Hepatocyte (in vitro differentiated cells): ENCODE measurements at regions not wholly inside any gene's neighbourhood (a gene's known extent, or its start where the extent isn't known, plus 50 kb on each side); places are given as distances from the start of the nearest gene placed in this dataset.

Experiments
- DNase-seq: peaks from one replicate; pipeline ENCODE4 v3.0.0-alpha.2; 2016; ENCODE audit warnings: low spot score
- H2AFZ ChIP-seq: fragments of 200-600 bp; sonication (generic); 2 replicates; pipeline ENCODE4 v1.6.0; 2016; ENCODE audit warnings: antibody characterized with exemption, mild to moderate bottlenecking
- H3K27ac ChIP-seq: fragments of 200-600 bp; sonication (generic); 2 replicates; pipeline ENCODE4 v1.5.1; 2016; ENCODE audit warnings: mild to moderate bottlenecking
- H3K27me3 ChIP-seq: fragments of 200-600 bp; sonication (generic); 2 replicates; pipeline ENCODE4 v1.6.1; 2016
- H3K36me3 ChIP-seq: fragments of 200-600 bp; sonication (generic); replicated peaks from 2 replicates; pipeline ENCODE4 v1.5.1; 2016; ENCODE audit warnings: low read depth; ENCODE audit not compliant: insufficient read depth
- H3K4me1 ChIP-seq: fragments of 200-600 bp; sonication (generic); 2 replicates; pipeline ENCODE4 v1.5.1; 2016; ENCODE audit warnings: mild to moderate bottlenecking, moderate library complexity; ENCODE audit not compliant: insufficient read depth
- H3K4me2 ChIP-seq: fragments of 200-600 bp; sonication (generic); 2 replicates; pipeline ENCODE4 v1.6.0; 2016
- H3K4me3 ChIP-seq: fragments of 200-600 bp; sonication (generic); 2 replicates; pipeline ENCODE4 v1.5.1; 2016; ENCODE audit warnings: mild to moderate bottlenecking
- H3K79me2 ChIP-seq: fragments of 200-600 bp; sonication (generic); 2 replicates; pipeline ENCODE4 v1.6.0; 2017; ENCODE audit warnings: mild to moderate bottlenecking
- H3K9me2 ChIP-seq: fragments of 200-600 bp; sonication (generic); replicated peaks from 2 replicates; pipeline ENCODE4 v1.6.0; 2017; ENCODE audit warnings: mild to moderate bottlenecking; ENCODE audit not compliant: insufficient read depth
- H3K9me3 ChIP-seq: fragments of 200-600 bp; sonication (generic); 2 replicates; pipeline ENCODE4 v1.5.1; 2016; ENCODE audit warnings: low read depth, mild to moderate bottlenecking
- H4K20me1 ChIP-seq: fragments of 200-600 bp; sonication (generic); 2 replicates; pipeline ENCODE4 v1.6.0; 2016; ENCODE audit warnings: mild to moderate bottlenecking; ENCODE audit not compliant: insufficient read depth, poor library complexity, severe bottlenecking
- CTCF ChIP-seq: fragments of 200-600 bp; sonication (generic); IDR thresholded peaks from 2 replicates; pipeline ENCODE4 v1.5.1; 2016; ENCODE audit warnings: antibody characterized with exemption, mild to moderate bottlenecking; ENCODE audit not compliant: poor library complexity
- EZH2 ChIP-seq: fragments of 200-600 bp; sonication (generic); IDR thresholded peaks from 2 replicates; pipeline ENCODE4 v1.6.1; 2016; ENCODE audit warnings: antibody characterized with exemption, mild to moderate bottlenecking, borderline replicate concordance
- EZH2phosphoT487 ChIP-seq: fragments of 200-600 bp; sonication (generic); IDR thresholded peaks from one replicate; pipeline ENCODE4 v1.6.1; 2018; ENCODE audit warnings: antibody characterized with exemption, mild to moderate bottlenecking, low read depth, moderate library complexity; ENCODE audit not compliant: unreplicated experiment, severe bottlenecking
- WGBS: methylation state at CpG from one replicate; pipeline ENCODE4 v1.1.6; 2016; ENCODE audit warnings: low lambda C conversion rate; ENCODE audit errors: missing lambda C conversion rate; 5-methylcytosine and 5-hydroxymethylcytosine counted together

GRCh38 chrX:99663136-99663535 is 746.9 kb downstream of the PCDH19 start:
- no peaks in the 10 kb centered on the region for H4K20me1 ChIP-seq
- 66% methylated on average over 4 of the region's 4 CpGs for WGBS
- no peak for DNase-seq

GRCh38 chrX:99654188-99654587 is 755.9 kb downstream of the PCDH19 start:
- Histone ChIP-seq H4K20me1 (no peaks in the 10 kb centered on the region), H3K4me3 (no peak overlapping the region), H3K79me2 (no peaks in the 10 kb centered on the region), H3K4me2 (no peak overlapping the region), H3K9me3 (no peaks in the 10 kb centered on the region), H3K4me1 (no peaks in the 10 kb centered on the region), H3K27ac (no peak overlapping the region), H2AFZ (no peak overlapping the region), H3K36me3 (no peaks in the 10 kb centered on the region), H3K9me2 (no peaks in the 10 kb centered on the region), H3K27me3 (no peaks in the 10 kb centered on the region)
- no peak for TF ChIP-seq EZH2
- no peak for TF ChIP-seq EZH2phosphoT487
- TF ChIP-seq CTCF, result no peak
- DNase-seq, result no peak
- 92% methylated on average over 1 of the region's 1 CpG for WGBS

More at GRCh38 chrX:99663136-99663535, 746.9 kb downstream of the PCDH19 start:
- H3K9me2 ChIP-seq, result no peaks in the 10 kb centered on the region
- no peaks in the 10 kb centered on the region for H3K79me2 ChIP-seq
- no peaks in the 10 kb centered on the region for H3K4me1 ChIP-seq
- H3K36me3 ChIP-seq, result no peaks in the 10 kb centered on the region
- no peaks in the 10 kb centered on the region for H3K27me3 ChIP-seq
- no peak overlapping the region for H3K4me3 ChIP-seq
- H3K9me3 ChIP-seq, result no peaks in the 10 kb centered on the region
- H3K27ac ChIP-seq, result no peak overlapping the region
- no peak overlapping the region for H2AFZ ChIP-seq
- TF ChIP-seq EZH2 (no peak), EZH2phosphoT487 (no peak), CTCF (no peak)
- no peak overlapping the region for H3K4me2 ChIP-seq

GRCh38 chrX:99653352-99653751 is 756.7 kb downstream of the PCDH19 start:
- no peaks in the 10 kb centered on the region for H3K4me1 ChIP-seq
- H3K27me3 ChIP-seq, result no peaks in the 10 kb centered on the region
- no peak overlapping the region for H3K4me3 ChIP-seq
- H3K9me3 ChIP-seq, result no peaks in the 10 kb centered on the region
- H3K4me2 ChIP-seq, result no peak overlapping the region
- H2AFZ ChIP-seq, result no peak overlapping the region
- WGBS, result 65% methylated on average over 1 of the region's 1 CpG
- no peaks in the 10 kb centered on the region for H3K79me2 ChIP-seq
- no peak for DNase-seq
- H3K9me2 ChIP-seq, result no peaks in the 10 kb centered on the region
- H3K36me3 ChIP-seq, result no peaks in the 10 kb centered on the region
- no peak overlapping the region for H3K27ac ChIP-seq
- no peaks in the 10 kb centered on the region for H4K20me1 ChIP-seq
- TF ChIP-seq EZH2phosphoT487 (no peak), CTCF (no peak), EZH2 (no peak)

GRCh38 chrX:99613041-99613440 is 797.0 kb downstream of the PCDH19 start:
- no peaks in the 10 kb centered on the region for H3K4me1 ChIP-seq
- no peaks in the 10 kb centered on the region for H3K36me3 ChIP-seq
- H3K4me3 ChIP-seq, result no peak overlapping the region
- H3K9me3 ChIP-seq, result no peaks in the 10 kb centered on the region
- no peak for DNase-seq
- H2AFZ ChIP-seq, result no peak overlapping the region
- H3K4me2 ChIP-seq, result no peak overlapping the region
- no peaks in the 10 kb centered on the region for H3K27me3 ChIP-seq
- no peak overlapping the region for H3K27ac ChIP-seq
- H3K79me2 ChIP-seq, result no peaks in the 10 kb centered on the region
- H3K9me2 ChIP-seq, result no peaks in the 10 kb centered on the region
- H4K20me1 ChIP-seq, result no peaks in the 10 kb centered on the region
- TF ChIP-seq EZH2 (no peak), EZH2phosphoT487 (no peak), CTCF (no peak)
